Mesenchymal stem cell (in vitro differentiated cells and primary cell): ENCODE measurements at regions not wholly inside any gene's neighbourhood (a gene's known extent, or its start where the extent isn't known, plus 50 kb on each side); places are given as distances from the start of the nearest gene placed in this dataset.
A peak's percentile ranks its signal among the peaks of the same experiment; 100 is the strongest.
"Not testable (repeated sequence)": the region's sequence is repeated elsewhere in the genome, so short reads cannot be mapped to it uniquely, and the experiment has no call there.

ENCODE experiments used
- DNase-seq: peaks from one replicate; pipeline ENCODE4 v3.0.0-alpha.2; 2013
- H2AFZ ChIP-seq: one replicate; pipeline ENCODE4 v1.6.1; 2013; ENCODE audit warnings: low read depth, mild to moderate bottlenecking, control low read depth, inconsistent platforms, low read length, moderate library complexity
- H2AK5ac ChIP-seq: 2 replicates; pipeline ENCODE4 v1.6.1; 2013; ENCODE audit warnings: low read length, moderate library complexity, mild to moderate bottlenecking, inconsistent platforms; ENCODE audit not compliant: severe bottlenecking
- H2BK120ac ChIP-seq: one replicate; pipeline ENCODE4 v1.6.1; 2013; ENCODE audit warnings: low read depth, mild to moderate bottlenecking, inconsistent platforms, low read length, moderate library complexity
- H2BK12ac ChIP-seq, 2 experiments: one replicate each; pipeline ENCODE4 v1.6.1; 2013; ENCODE audit warnings: inconsistent platforms in 2 of 2, low read length in 2 of 2, mild to moderate bottlenecking in 2 of 2, moderate library complexity in 2 of 2, control low read depth in 1 of 2
- H2BK15ac ChIP-seq: one replicate; pipeline ENCODE4 v1.6.1; 2013; ENCODE audit warnings: mild to moderate bottlenecking, low read depth, inconsistent platforms; ENCODE audit not compliant: poor library complexity, severe bottlenecking
- H2BK5ac ChIP-seq: 2 replicates; pipeline ENCODE4 v1.6.1; 2013; ENCODE audit warnings: low read depth, mild to moderate bottlenecking, low read length, control low read depth, inconsistent platforms; ENCODE audit not compliant: poor library complexity, severe bottlenecking
- H3K14ac ChIP-seq, 2 experiments: one replicate each; pipeline ENCODE4 v1.6.1; 2013; ENCODE audit warnings: inconsistent platforms in 2 of 2, low read length in 2 of 2, control low read depth in 1 of 2, mild to moderate bottlenecking in 1 of 2, moderate library complexity in 1 of 2
- H3K18ac ChIP-seq, 2 experiments: one replicate each; pipeline ENCODE4 v1.6.1; 2013; ENCODE audit warnings: inconsistent platforms in 2 of 2, low read length in 2 of 2, control low read depth in 1 of 2, low read depth in 1 of 2, mild to moderate bottlenecking in 1 of 2
- H3K23ac ChIP-seq, 2 experiments: one replicate each; pipeline ENCODE4 v1.6.1; 2013; ENCODE audit warnings: inconsistent platforms in 2 of 2, low read length in 2 of 2, mild to moderate bottlenecking in 2 of 2, moderate library complexity in 2 of 2, control low read depth in 1 of 2
- H3K27ac ChIP-seq: 2 replicates; pipeline ENCODE4 v1.5.1; 2013; ENCODE audit warnings: mild to moderate bottlenecking, moderate library complexity, low read length, control low read depth, inconsistent platforms; ENCODE audit not compliant: poor library complexity, severe bottlenecking
- H3K27me3 ChIP-seq, 2 experiments: 2 replicates each; pipeline versions ENCODE4 v1.6.1 to v1.7.0; 2013; ENCODE audit warnings: low read length in 2 of 2, mild to moderate bottlenecking in 2 of 2, moderate library complexity in 2 of 2, control low read depth in 1 of 2, inconsistent platforms in 1 of 2; ENCODE audit not compliant: control insufficient read depth in 1 of 2, insufficient read depth in 1 of 2
- H3K36me3 ChIP-seq, 2 experiments: 2 replicates each; pipeline versions ENCODE4 v1.6.1 to v1.7.0; 2013; ENCODE audit warnings: low read length in 2 of 2, control low read depth in 1 of 2, inconsistent platforms in 1 of 2, low read depth in 1 of 2, mild to moderate bottlenecking in 1 of 2; ENCODE audit not compliant: insufficient read depth in 2 of 2, control insufficient read depth in 1 of 2
- H3K4ac ChIP-seq, 2 experiments: one replicate each; pipeline ENCODE4 v1.6.1; 2013; ENCODE audit warnings: inconsistent platforms in 2 of 2, low read length in 2 of 2, mild to moderate bottlenecking in 2 of 2, moderate library complexity in 2 of 2, control low read depth in 1 of 2, low read depth in 1 of 2
- H3K4me1 ChIP-seq: 2 replicates; pipeline ENCODE4 v1.6.1; 2013; ENCODE audit warnings: low read depth, low read length, control low read depth; ENCODE audit not compliant: control insufficient read depth, insufficient read depth
- H3K4me2 ChIP-seq: 2 replicates; pipeline ENCODE4 v1.6.1; 2013; ENCODE audit warnings: low read length, mild to moderate bottlenecking, inconsistent platforms; ENCODE audit not compliant: poor library complexity, severe bottlenecking
- H3K4me3 ChIP-seq, 2 experiments: 2 replicates each; pipeline versions ENCODE4 v1.5.1 to v1.7.0; 2013; ENCODE audit warnings: low read length in 2 of 2, mild to moderate bottlenecking in 2 of 2, control low read depth in 1 of 2, low read depth in 1 of 2; ENCODE audit not compliant: insufficient read depth in 1 of 2
- H3K79me1 ChIP-seq: replicated peaks from 2 replicates; pipeline ENCODE4 v1.6.1; 2013; ENCODE audit warnings: mild to moderate bottlenecking, control low read depth, low read length, inconsistent platforms; ENCODE audit not compliant: poor library complexity, severe bottlenecking
- H3K9ac ChIP-seq: 2 replicates; pipeline ENCODE4 v1.7.0; 2013; ENCODE audit warnings: mild to moderate bottlenecking, low read length, moderate library complexity
- H3K9me3 ChIP-seq: 2 replicates; pipeline ENCODE4 v1.7.0; 2013; ENCODE audit warnings: mild to moderate bottlenecking, low read length; ENCODE audit not compliant: control insufficient read depth
- H4K8ac ChIP-seq: one replicate; pipeline ENCODE4 v1.6.1; 2013; ENCODE audit warnings: inconsistent platforms, mild to moderate bottlenecking, low read length, moderate library complexity
- H4K91ac ChIP-seq: one replicate; pipeline ENCODE4 v1.6.1; 2013; ENCODE audit warnings: mild to moderate bottlenecking, low read length, inconsistent platforms
- WGBS: methylation state at CpG from one replicate; pipeline ENCODE4 v1.1.7; 2013; ENCODE audit warnings: mixed read lengths; 5-methylcytosine and 5-hydroxymethylcytosine counted together

DNA sequence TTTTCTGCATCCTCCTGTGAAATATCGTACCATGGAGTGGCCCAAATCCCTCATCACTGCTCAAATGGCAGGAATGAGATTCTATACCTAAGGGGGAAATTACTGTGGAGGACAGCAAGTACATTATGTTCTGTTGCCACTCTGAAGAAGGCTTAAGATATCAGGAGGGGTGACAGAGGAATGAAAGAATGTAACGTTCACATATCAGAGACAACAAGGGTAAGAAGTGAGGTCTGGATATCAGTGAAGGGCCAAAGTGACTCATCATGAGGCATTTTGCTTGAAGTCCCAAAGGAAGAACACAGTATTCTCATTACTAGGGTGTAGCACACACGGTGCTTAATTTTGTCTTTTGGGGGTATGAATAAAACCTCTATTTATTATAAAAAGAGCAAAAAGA, 71.5 kb upstream of the SLC13A1 start:
- Histone ChIP-seq H3K79me1 (no peaks in the 10 kb centered on the region), H3K36me3 (no peaks in the 10 kb centered on the region), H2AK5ac (no peak overlapping the region), H3K23ac (no peak overlapping the region), H3K14ac (no peak overlapping the region), H3K4ac (no peak overlapping the region), H2BK5ac (no peak overlapping the region), H3K27me3 (no peaks in the 10 kb centered on the region), H3K18ac (no peak overlapping the region), H2BK12ac (no peak overlapping the region), H3K4me2 (no peak overlapping the region), H3K4me3 (no peak overlapping the region), H2AFZ (no peak overlapping the region), H3K9ac (no peak overlapping the region), H3K4me1 (no peaks in the 10 kb centered on the region), H3K9me3 (no peaks in the 10 kb centered on the region), H4K8ac (no peak overlapping the region), H3K27ac (no peak overlapping the region), H2BK15ac (no peak overlapping the region), H2BK120ac (no peak overlapping the region), H4K91ac (no peak overlapping the region)
- peak; percentile 64 for DNase-seq
- WGBS = 0% methylated on average over 1 of the region's 3 CpGs

GRCh38 chr7:123270570-123270969, 70.8 kb upstream of the SLC13A1 start:
- WGBS = no CpG with 5 or more reads among the region's 1 CpG
- Histone ChIP-seq H2AK5ac (no peak overlapping the region), H3K14ac (no peak overlapping the region), H3K4me2 (no peak overlapping the region), H3K18ac (no peak overlapping the region), H2BK12ac (no peak overlapping the region), H2BK120ac (no peak overlapping the region), H4K8ac (no peak overlapping the region), H3K27me3 (no peaks in the 10 kb centered on the region), H2BK15ac (no peak overlapping the region), H2BK5ac (no peak overlapping the region), H2AFZ (no peak overlapping the region), H4K91ac (no peak overlapping the region), H3K36me3 (no peaks in the 10 kb centered on the region), H3K4me3 (no peak overlapping the region), H3K79me1 (no peaks in the 10 kb centered on the region), H3K4ac (no peak overlapping the region), H3K9ac (no peak overlapping the region), H3K4me1 (no peaks in the 10 kb centered on the region), H3K23ac (no peak overlapping the region), H3K27ac (no peak overlapping the region), H3K9me3 (no peaks in the 10 kb centered on the region)
- DNase-seq = no peak

DNA sequence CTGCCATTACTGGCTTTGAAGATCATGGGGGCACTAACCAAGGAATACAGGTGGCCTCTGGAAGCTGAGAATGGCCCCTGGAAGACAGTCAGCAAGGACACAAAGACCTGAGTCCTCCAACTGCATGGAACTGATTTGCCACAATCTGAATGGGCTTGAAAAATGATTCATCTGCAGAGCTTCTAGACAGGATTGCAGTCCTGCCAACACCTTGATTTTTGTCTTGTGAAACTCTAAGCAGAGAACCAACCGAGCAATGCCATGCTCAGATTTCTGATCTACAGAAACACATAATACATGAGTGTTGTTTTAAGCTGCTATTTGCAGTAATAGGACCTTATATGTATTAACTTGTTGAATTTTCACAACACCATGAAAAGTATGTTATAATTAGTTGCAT, 66.1 kb upstream of the SLC13A1 start:
- Histone ChIP-seq H2AFZ (no peak overlapping the region), H4K8ac (no peak overlapping the region), H3K4me2 (no peak overlapping the region), H3K4me3 (no peak overlapping the region), H2BK120ac (no peak overlapping the region), H4K91ac (no peak overlapping the region), H3K4ac (no peak overlapping the region), H3K9ac (no peak overlapping the region), H3K14ac (no peak overlapping the region), H3K79me1 (no peaks in the 10 kb centered on the region), H3K4me1 (no peaks in the 10 kb centered on the region), H3K23ac (no peak overlapping the region), H3K18ac (no peak overlapping the region), H3K27me3 (no peaks in the 10 kb centered on the region), H2AK5ac (no peak overlapping the region), H2BK12ac (no peak overlapping the region), H2BK15ac (no peak overlapping the region), H3K27ac (no peak overlapping the region), H3K36me3 (no peaks in the 10 kb centered on the region), H2BK5ac (no peak overlapping the region), H3K9me3 (no peaks in the 10 kb centered on the region)
- no CpG with 5 or more reads among the region's 1 CpG for WGBS
- no peak for DNase-seq

GRCh38 chr7:123264820-123265219, 65.1 kb upstream of the SLC13A1 start:
- H2AFZ ChIP-seq, H4K91ac ChIP-seq, H3K23ac ChIP-seq, H3K9me3 ChIP-seq, H3K14ac ChIP-seq, H2BK120ac ChIP-seq, H2BK5ac ChIP-seq, H3K27me3 ChIP-seq, H3K18ac ChIP-seq, H3K27ac ChIP-seq, H3K4me1 ChIP-seq, H3K4me3 ChIP-seq, DNase-seq, H3K36me3 ChIP-seq, H4K8ac ChIP-seq, H2AK5ac ChIP-seq, H3K9ac ChIP-seq, H2BK12ac ChIP-seq, H2BK15ac ChIP-seq, H3K4ac ChIP-seq, H3K4me2 ChIP-seq, H3K79me1 ChIP-seq: not testable (repeated sequence)
- WGBS = 100% methylated on average over 1 of the region's 1 CpG
